ENCODE measurements at regions not wholly inside any gene's neighbourhood (a gene's known extent, or its start where the extent isn't known, plus 50 kb on each side); places are given as distances from the start of the nearest gene placed in this dataset.

GRCh38 chr2:216298719-216299495, 73.4 kb downstream of the MARCHF4 start:
- H3K36me3 ChIP-seq (ENCODE audit: control insufficient read depth, insufficient read depth, low read length): no peaks in the 10 kb centered on the region
- H2AFZ ChIP-seq: no peak overlapping the region
- TF ChIP-seq CTCF (IDR thresholded peaks at IDR 0.05): no peak
- no peaks in the 10 kb centered on the region for H3K4me1 ChIP-seq
- H3K9ac ChIP-seq: no peak overlapping the region
- H3K9me3 ChIP-seq (ENCODE audit: control insufficient read depth, low read length): no peaks in the 10 kb centered on the region
- H3K79me2 ChIP-seq: no peaks in the 10 kb centered on the region
- H3K4me2 ChIP-seq (ENCODE audit: low read length): no peak overlapping the region
- H3K4me3 ChIP-seq (ENCODE audit: low read depth, low read length): no peak overlapping the region
- no peak overlapping the region for H3K27ac ChIP-seq
- H3K27me3 ChIP-seq (ENCODE audit: control insufficient read depth, insufficient read depth, low read length): no peaks in the 10 kb centered on the region

- TF ChIP-seq CTCF (IDR thresholded peaks at IDR 0.05): no peak
- H3K36me3 ChIP-seq (ENCODE audit: control insufficient read depth, insufficient read depth, low read length): no peaks in the 10 kb centered on the region
- no peaks in the 10 kb centered on the region for H3K4me1 ChIP-seq
- no peak overlapping the region for H2AFZ ChIP-seq
- H3K27ac ChIP-seq: no peak overlapping the region
- H3K4me2 ChIP-seq (ENCODE audit: low read length): no peak overlapping the region
- no peaks in the 10 kb centered on the region for H3K9me3 ChIP-seq (ENCODE audit: control insufficient read depth, low read length)
- no peaks in the 10 kb centered on the region for H3K79me2 ChIP-seq
- H3K4me3 ChIP-seq (ENCODE audit: low read depth, low read length): no peak overlapping the region
- H3K27me3 ChIP-seq (ENCODE audit: control insufficient read depth, insufficient read depth, low read length): no peaks in the 10 kb centered on the region
- no peak overlapping the region for H3K9ac ChIP-seq
Observed at GRCh38 chr2:216296856-216297255, 75.4 kb downstream of the MARCHF4 start.

- Histone ChIP-seq H3K4me1 (no peaks in the 10 kb centered on the region), H3K27me3 (ENCODE audit: control insufficient read depth, insufficient read depth, low read length) (no peaks in the 10 kb centered on the region), H3K9me3 (ENCODE audit: control insufficient read depth, low read length) (no peaks in the 10 kb centered on the region), H3K27ac (no peak overlapping the region), H3K4me2 (ENCODE audit: low read length) (no peak overlapping the region), H3K4me3 (ENCODE audit: low read depth, low read length) (no peak overlapping the region), H3K36me3 (ENCODE audit: control insufficient read depth, insufficient read depth, low read length) (no peaks in the 10 kb centered on the region), H2AFZ (no peak overlapping the region), H3K9ac (no peak overlapping the region), H3K79me2 (no peaks in the 10 kb centered on the region)
- no peak for TF ChIP-seq CTCF (IDR thresholded peaks at IDR 0.05)
Observed at GRCh38 chr2:216294305-216294704, 78.0 kb downstream of the MARCHF4 start.

- Histone ChIP-seq H3K36me3 (ENCODE audit: control insufficient read depth, insufficient read depth, low read length) (no peaks in the 10 kb centered on the region), H3K4me2 (ENCODE audit: low read length) (no peak overlapping the region), H3K9me3 (ENCODE audit: control insufficient read depth, low read length) (no peaks in the 10 kb centered on the region), H3K9ac (no peak overlapping the region), H3K4me1 (no peaks in the 10 kb centered on the region), H3K79me2 (no peaks in the 10 kb centered on the region), H3K27ac (no peak overlapping the region), H2AFZ (no peak overlapping the region), H3K27me3 (ENCODE audit: control insufficient read depth, insufficient read depth, low read length) (no peaks in the 10 kb centered on the region), H3K4me3 (ENCODE audit: low read depth, low read length) (no peak overlapping the region)
- no peak for TF ChIP-seq CTCF (IDR thresholded peaks at IDR 0.05)
Observed at GRCh38 chr2:216293883-216294282, 78.4 kb downstream of the MARCHF4 start.

- no peak overlapping the region for H3K4me2 ChIP-seq (ENCODE audit: low read length)
- no peaks in the 10 kb centered on the region for H3K79me2 ChIP-seq
- no peak overlapping the region for H3K9ac ChIP-seq
- no peaks in the 10 kb centered on the region for H3K4me1 ChIP-seq
- no peak overlapping the region for H3K4me3 ChIP-seq (ENCODE audit: low read depth, low read length)
- no peaks in the 10 kb centered on the region for H3K27me3 ChIP-seq (ENCODE audit: control insufficient read depth, insufficient read depth, low read length)
- no peak for TF ChIP-seq CTCF (IDR thresholded peaks at IDR 0.05)
- no peak overlapping the region for H2AFZ ChIP-seq
- no peaks in the 10 kb centered on the region for H3K9me3 ChIP-seq (ENCODE audit: control insufficient read depth, low read length)
- H3K27ac ChIP-seq: no peak overlapping the region
- no peaks in the 10 kb centered on the region for H3K36me3 ChIP-seq (ENCODE audit: control insufficient read depth, insufficient read depth, low read length)
Observed at GRCh38 chr2:216292886-216293301, 79.4 kb downstream of the MARCHF4 start.

Data from parathyroid adenoma (tissue), 2 donors.